SK-N-MC (cell line): ENCODE measurements at regions not wholly inside any gene's neighbourhood (a gene's known extent, or its start where the extent isn't known, plus 50 kb on each side); places are given as distances from the start of the nearest gene placed in this dataset.

Experiments
- EZH2 ChIP-seq: fragments of 200-600 bp; sonication (generic); IDR thresholded peaks from one replicate; pipeline ENCODE4 v1.6.1; 2017; ENCODE audit warnings: antibody characterized with exemption
- FOXP2 ChIP-seq: optimal IDR thresholded peaks from 2 replicates; pipeline ENCODE3; 2011; ENCODE audit warnings: mild to moderate bottlenecking, moderate library complexity; ENCODE audit not compliant: insufficient read depth; ENCODE audit errors: extremely low read length, control extremely low read depth
- POLR2AphosphoS5 ChIP-seq: IDR thresholded peaks from 2 replicates; pipeline ENCODE4 v1.6.1; 2012; ENCODE audit warnings: mild to moderate bottlenecking, low read depth, low read length, borderline replicate concordance

GRCh38 chr10:100650693-100651092 is 94.7 kb upstream of the PAX2 start:
- TF ChIP-seq EZH2 (no peak), POLR2AphosphoS5 (no peak), FOXP2 (no peak)
